Stimulated activated effector memory CD8-positive, alpha-beta T cell treated with anti-CD3 and anti-CD28 coated beads, Interleukin-12 subunit alpha, Interleukin-12 subunit beta, amount 100 ng/mL, for 72 hours (primary cell): ENCODE measurements at regions not wholly inside any gene's neighbourhood (a gene's known extent, or its start where the extent isn't known, plus 50 kb on each side); places are given as distances from the start of the nearest gene placed in this dataset.
"Not testable (repeated sequence)": the region's sequence is repeated elsewhere in the genome, so short reads cannot be mapped to it uniquely, and the experiment has no call there.

ENCODE experiments used
- ATAC-seq: fragments of 150-1000 bp; cut with Tn5 transposase; 2 replicates; pipeline ENCODE4 v1.10.0; 2021
- DNase-seq, 2 donors: peaks; one replicate each; pipeline ENCODE4 v3.0.0; 2021 to 2022; ENCODE audit warnings: low spot score in 2 of 2
- H3K27ac Mint-ChIP-seq: one replicate; pipeline ENCODE4 v1.8.0; 2022; ENCODE audit warnings: mild to moderate bottlenecking, mixed read lengths
- H3K36me3 Mint-ChIP-seq: one replicate; pipeline ENCODE4 v1.8.0; 2022; ENCODE audit warnings: mild to moderate bottlenecking, mixed read lengths
- H3K4me1 Mint-ChIP-seq: one replicate; pipeline ENCODE4 v1.8.0; 2022; ENCODE audit warnings: mixed read lengths
- H3K4me3 Mint-ChIP-seq: one replicate; pipeline ENCODE4 v1.8.0; 2022; ENCODE audit warnings: mild to moderate bottlenecking, mixed read lengths
- H3K9me3 Mint-ChIP-seq: one replicate; pipeline ENCODE4 v1.8.0; 2022; ENCODE audit warnings: mixed read lengths

- no peaks in the 10 kb centered on the region for H3K36me3 Mint-ChIP-seq
- ATAC-seq, result no peak
- DNase-seq, result peak in 1 of 2 donors; percentile 15
- no peak overlapping the region for H3K27ac Mint-ChIP-seq
- no peaks in the 10 kb centered on the region for H3K9me3 Mint-ChIP-seq
- H3K4me1 Mint-ChIP-seq, result no peaks in the 10 kb centered on the region
- H3K4me3 Mint-ChIP-seq, result no peak overlapping the region
Measured at GRCh38 chr6:3541006-3541585, 84.2 kb upstream of the SLC22A23 start.

GRCh38 chr6:3540253-3540820 lies 83.5 kb upstream of the SLC22A23 start:
- Mint-ChIP-seq H3K4me3 (no peak overlapping the region), H3K27ac (no peak overlapping the region), H3K4me1 (no peaks in the 10 kb centered on the region), H3K9me3 (no peaks in the 10 kb centered on the region), H3K36me3 (no peaks in the 10 kb centered on the region)
- DNase-seq (peak in 1 of 2 donors; percentile 20), ATAC-seq (peak; percentile 23)

GRCh38 chr6:3538536-3538935 lies 81.7 kb upstream of the SLC22A23 start:
- no peaks in the 10 kb centered on the region for H3K4me1 Mint-ChIP-seq
- no peaks in the 10 kb centered on the region for H3K9me3 Mint-ChIP-seq
- no peaks in the 10 kb centered on the region for H3K36me3 Mint-ChIP-seq
- ATAC-seq, result no peak
- H3K4me3 Mint-ChIP-seq, result no peak overlapping the region
- H3K27ac Mint-ChIP-seq, result no peak overlapping the region
- DNase-seq, result peak in 1 of 2 donors; percentile 26

- Mint-ChIP-seq H3K36me3 (no peaks in the 10 kb centered on the region), H3K4me3 (no peak overlapping the region), H3K9me3 (no peaks in the 10 kb centered on the region), H3K27ac (no peak overlapping the region), H3K4me1 (no peaks in the 10 kb centered on the region)
- DNase-seq, result peak in 1 of 2 donors; percentile 10
- no peak for ATAC-seq
Measured at GRCh38 chr6:3536901-3537300, 80.1 kb upstream of the SLC22A23 start.

- ATAC-seq, result no peak
- Mint-ChIP-seq H3K4me1 (no peaks in the 10 kb centered on the region), H3K27ac (no peak overlapping the region)
Measured at GRCh38 chr6:3535776-3536435, 79.1 kb upstream of the SLC22A23 start.

GRCh38 chr6:3535033-3535775 lies 78.4 kb upstream of the SLC22A23 start:
- Mint-ChIP-seq H3K27ac (no peak overlapping the region), H3K36me3 (no peaks in the 10 kb centered on the region), H3K9me3 (no peaks in the 10 kb centered on the region), H3K4me1 (no peaks in the 10 kb centered on the region), H3K4me3 (no peak overlapping the region)
- DNase-seq (no peak), ATAC-seq (no peak)

More at GRCh38 chr6:3535776-3536435, 79.1 kb upstream of the SLC22A23 start:
- peak in 1 of 2 donors; percentile 36 for DNase-seq
- no peak overlapping the region for H3K4me3 Mint-ChIP-seq
- no peaks in the 10 kb centered on the region for H3K9me3 Mint-ChIP-seq
- H3K36me3 Mint-ChIP-seq, result no peaks in the 10 kb centered on the region

GRCh38 chr6:3534599-3534998 lies 77.7 kb upstream of the SLC22A23 start:
- DNase-seq (peak in 1 of 2 donors; percentile 4), ATAC-seq (no peak)
- H3K4me1 Mint-ChIP-seq, result no peaks in the 10 kb centered on the region
- no peak overlapping the region for H3K4me3 Mint-ChIP-seq
- H3K27ac Mint-ChIP-seq, result no peak overlapping the region
- H3K36me3 Mint-ChIP-seq, result no peaks in the 10 kb centered on the region
- no peaks in the 10 kb centered on the region for H3K9me3 Mint-ChIP-seq

GRCh38 chr6:3533981-3534380 lies 77.1 kb upstream of the SLC22A23 start:
- H3K9me3 Mint-ChIP-seq, result no peaks in the 10 kb centered on the region
- H3K4me3 Mint-ChIP-seq, result no peak overlapping the region
- no peak overlapping the region for H3K27ac Mint-ChIP-seq
- H3K4me1 Mint-ChIP-seq, result no peaks in the 10 kb centered on the region
- ATAC-seq, result no peak
- H3K36me3 Mint-ChIP-seq, result no peaks in the 10 kb centered on the region
- peak in 1 of 2 donors; percentile 20 for DNase-seq

GRCh38 chr6:3532296-3532916 lies 75.6 kb upstream of the SLC22A23 start:
- H3K4me1 Mint-ChIP-seq, result no peaks in the 10 kb centered on the region
- ATAC-seq (peak; percentile 8), DNase-seq (peak in 1 of 2 donors; percentile 29)
- H3K27ac Mint-ChIP-seq, result no peak overlapping the region
- H3K9me3 Mint-ChIP-seq, result no peaks in the 10 kb centered on the region
- H3K36me3 Mint-ChIP-seq, result no peaks in the 10 kb centered on the region
- no peak overlapping the region for H3K4me3 Mint-ChIP-seq

- Mint-ChIP-seq H3K27ac (no peak overlapping the region), H3K4me1 (no peaks in the 10 kb centered on the region), H3K4me3 (no peak overlapping the region), H3K36me3 (no peaks in the 10 kb centered on the region), H3K9me3 (no peaks in the 10 kb centered on the region)
- DNase-seq, result peak in 1 of 2 donors; percentile 26
- no peak for ATAC-seq
Measured at GRCh38 chr6:3531481-3531880, 74.6 kb upstream of the SLC22A23 start.

- H3K4me3 Mint-ChIP-seq, result no peak overlapping the region
- ATAC-seq (no peak), DNase-seq (no peak)
- no peaks in the 10 kb centered on the region for H3K36me3 Mint-ChIP-seq
- no peak overlapping the region for H3K27ac Mint-ChIP-seq
- H3K9me3 Mint-ChIP-seq, result no peaks in the 10 kb centered on the region
- H3K4me1 Mint-ChIP-seq, result no peaks in the 10 kb centered on the region
Measured at GRCh38 chr6:3530515-3530914, 73.7 kb upstream of the SLC22A23 start.

- no peak for ATAC-seq
- DNase-seq, result no peak
- Mint-ChIP-seq H3K4me1 (no peaks in the 10 kb centered on the region), H3K36me3 (no peaks in the 10 kb centered on the region), H3K4me3 (no peak overlapping the region), H3K9me3 (no peaks in the 10 kb centered on the region), H3K27ac (no peak overlapping the region)
Measured at GRCh38 chr6:3529721-3530120, 72.9 kb upstream of the SLC22A23 start.

- Mint-ChIP-seq H3K9me3 (no peaks in the 10 kb centered on the region), H3K36me3 (no peaks in the 10 kb centered on the region), H3K4me1 (no peaks in the 10 kb centered on the region), H3K4me3 (no peak overlapping the region), H3K27ac (no peak overlapping the region)
- no peak for ATAC-seq
- no peak for DNase-seq
Measured at GRCh38 chr6:3529232-3529631, 72.4 kb upstream of the SLC22A23 start.

- not testable (repeated sequence) for H3K9me3 Mint-ChIP-seq, H3K36me3 Mint-ChIP-seq, DNase-seq, H3K4me1 Mint-ChIP-seq, ATAC-seq, H3K27ac Mint-ChIP-seq, H3K4me3 Mint-ChIP-seq
Measured at GRCh38 chr6:3528081-3528671, 71.3 kb upstream of the SLC22A23 start.

GRCh38 chr6:3527651-3527977 lies 70.8 kb upstream of the SLC22A23 start:
- Mint-ChIP-seq H3K9me3 (no peaks in the 10 kb centered on the region), H3K4me3 (no peak overlapping the region)
- no peak for ATAC-seq

More at GRCh38 chr6:3527651-3527977, 70.8 kb upstream of the SLC22A23 start:
- Mint-ChIP-seq H3K27ac (no peak overlapping the region), H3K36me3 (no peaks in the 10 kb centered on the region), H3K4me1 (no peaks in the 10 kb centered on the region)
- no peak for DNase-seq
